HG03097 (cell line): ENCODE measurements at regions not wholly inside any gene's neighbourhood (a gene's known extent, or its start where the extent isn't known, plus 50 kb on each side); places are given as distances from the start of the nearest gene placed in this dataset.
"Not testable (repeated sequence)": the region's sequence is repeated elsewhere in the genome, so short reads cannot be mapped to it uniquely, and the experiment has no call there.

Experiments
- ATAC-seq: cut with Tn5 transposase; IDR thresholded peaks from one replicate; pipeline ENCODE4 v1.9.1; 2021; ENCODE audit not compliant: unreplicated experiment, low FRiP score

DNA sequence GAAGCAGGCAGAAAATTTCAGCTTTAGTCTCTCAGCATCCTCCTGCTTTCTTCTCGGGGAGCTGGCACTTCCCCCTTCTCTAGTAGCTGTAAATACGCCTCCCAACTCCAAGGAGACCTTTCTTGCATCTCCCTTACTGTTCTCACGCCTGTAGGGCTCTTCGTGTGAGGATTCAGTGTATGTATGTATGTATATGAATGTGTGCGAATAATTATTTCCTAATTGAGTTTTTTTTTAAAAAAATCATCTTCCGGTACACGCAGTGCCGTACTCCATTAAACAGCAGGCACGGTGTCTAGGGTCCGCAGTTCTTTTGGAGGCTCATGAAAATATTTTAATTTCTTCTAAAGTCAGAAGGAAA is 85.4 kb downstream of the HFE start:
- ATAC-seq = peak; percentile 21

DNA sequence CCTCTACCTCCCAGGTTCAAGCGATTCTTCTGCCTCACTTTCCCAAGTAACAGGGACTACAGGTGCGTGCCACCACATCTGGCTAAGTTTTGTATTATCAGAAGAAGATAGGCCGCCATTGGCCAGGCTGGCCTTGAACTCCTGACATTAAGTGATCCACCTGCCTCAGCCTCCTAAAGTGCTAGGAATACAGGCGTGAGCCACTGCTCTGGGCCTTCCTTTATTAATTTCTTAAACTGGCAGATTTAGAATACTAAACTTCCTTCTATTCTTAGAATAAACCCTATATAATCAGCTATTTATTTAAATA is 86.6 kb downstream of the HFE start:
- no peak for ATAC-seq

DNA sequence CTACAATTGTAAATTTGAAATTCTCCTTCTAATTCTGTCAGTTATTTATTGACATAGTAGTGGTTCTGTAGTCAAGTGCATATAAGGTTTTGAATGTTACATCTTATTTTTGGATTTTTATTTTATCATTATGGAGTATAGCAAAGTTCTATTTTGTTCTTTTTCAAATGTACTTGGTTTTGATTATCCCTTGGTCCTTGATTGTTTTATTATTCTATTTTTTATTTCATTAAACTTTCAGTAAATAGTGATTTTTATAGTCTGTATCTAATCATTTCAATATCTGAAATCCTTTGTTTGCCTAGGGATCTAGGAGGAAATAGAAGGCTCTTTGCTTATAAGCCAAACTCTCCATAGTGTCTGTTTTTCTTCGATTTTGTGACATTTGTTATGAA is 87.8 kb downstream of the HFE start:
- no peak for ATAC-seq

GRCh38 chr6:26175428-26176181 is 88.4 kb downstream of the HFE start:
- ATAC-seq = no peak

DNA sequence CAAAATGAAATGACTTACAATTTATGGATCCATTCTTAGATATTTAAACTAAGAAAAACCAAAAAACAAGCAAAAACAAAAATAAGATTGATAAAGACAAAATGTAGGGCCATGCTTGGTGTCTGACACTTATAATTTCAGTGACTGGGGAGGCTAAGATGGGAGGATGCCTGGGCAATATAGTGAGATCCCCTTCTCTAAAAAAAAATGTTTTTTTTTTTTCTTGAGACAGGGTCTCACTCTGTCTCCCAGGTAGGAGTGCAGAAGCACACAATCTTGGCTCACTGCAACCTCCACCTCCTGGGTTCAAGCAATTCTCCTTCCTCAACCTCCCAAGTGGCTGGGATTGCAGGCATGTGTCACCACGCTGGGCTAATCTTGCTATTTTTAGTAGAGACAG is 92.4 kb downstream of the HFE start:
- ATAC-seq = no peak

DNA sequence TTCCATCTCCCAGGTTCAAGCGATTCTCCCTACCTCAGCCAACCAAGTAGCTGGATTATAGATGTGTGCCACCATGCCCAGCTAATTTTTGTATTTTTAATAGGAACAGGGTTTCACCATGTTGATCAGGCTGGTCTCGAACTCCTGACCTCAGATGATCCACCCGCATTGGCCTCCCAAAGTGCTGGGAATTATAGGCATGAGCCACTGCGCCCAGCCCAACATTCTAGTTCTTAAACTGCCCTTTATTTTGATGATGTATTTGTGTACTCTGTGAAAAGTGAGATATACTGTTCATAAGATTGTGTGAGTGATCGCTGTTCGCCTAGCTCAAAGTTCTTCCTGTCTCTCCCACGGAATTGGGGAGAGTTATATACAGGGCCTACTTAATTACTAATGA is 93.1 kb downstream of the HFE start:
- ATAC-seq = no peak

- no peak for ATAC-seq
Observed at GRCh38 chr6:26183237-26183580, 96.0 kb downstream of the HFE start.

- peak; percentile 40 for ATAC-seq
Observed at GRCh38 chr6:26183581-26184366, 96.5 kb downstream of the HFE start.

DNA sequence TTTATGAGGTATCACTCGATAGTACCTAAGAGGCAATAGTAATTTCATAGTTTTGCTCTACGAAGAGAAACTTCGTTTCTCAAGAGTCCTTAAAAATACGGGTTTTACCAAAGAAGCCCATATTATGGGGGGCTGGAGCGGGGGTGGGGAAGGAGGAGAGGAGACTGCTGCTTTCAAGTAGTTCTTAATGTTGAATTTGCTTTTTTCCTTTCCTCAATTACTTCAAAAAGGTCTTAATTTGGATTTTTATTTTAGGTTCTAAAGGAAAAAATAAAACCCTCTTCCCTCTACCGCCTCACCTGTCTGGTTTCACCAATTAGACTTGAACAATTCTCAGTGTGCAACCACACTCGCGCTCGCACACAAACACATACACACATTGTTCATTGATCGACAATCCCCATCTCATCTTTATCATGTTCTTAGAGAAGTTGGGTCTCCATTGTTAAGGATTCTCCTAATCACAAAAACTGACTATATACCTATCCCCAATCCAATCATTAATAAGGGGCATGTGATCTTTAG is 97.2 kb downstream of the HFE start:
- ATAC-seq = no peak

- ATAC-seq = no peak
Observed at GRCh38 chr6:26185004-26185403, 97.8 kb downstream of the HFE start.

DNA sequence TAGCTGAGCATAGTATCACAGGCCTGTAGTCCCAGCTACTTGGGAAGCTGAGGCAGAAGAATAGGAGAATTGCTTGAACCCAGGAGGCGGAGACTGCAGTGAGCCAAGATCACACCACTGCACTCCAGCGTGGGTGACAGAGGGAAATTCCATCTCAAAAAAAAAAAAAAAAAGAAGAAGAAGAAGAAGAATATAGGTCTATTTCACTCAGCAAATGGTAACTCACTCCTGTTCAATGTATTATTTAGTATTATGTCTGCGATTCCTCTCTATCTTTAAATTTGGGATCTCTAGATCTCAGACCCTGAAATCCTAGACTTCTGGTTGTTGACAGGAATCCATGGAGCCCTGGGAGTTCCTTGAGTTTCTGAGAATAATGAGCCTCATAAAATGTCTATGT is 98.6 kb downstream of the HFE start:
- no peak for ATAC-seq

DNA sequence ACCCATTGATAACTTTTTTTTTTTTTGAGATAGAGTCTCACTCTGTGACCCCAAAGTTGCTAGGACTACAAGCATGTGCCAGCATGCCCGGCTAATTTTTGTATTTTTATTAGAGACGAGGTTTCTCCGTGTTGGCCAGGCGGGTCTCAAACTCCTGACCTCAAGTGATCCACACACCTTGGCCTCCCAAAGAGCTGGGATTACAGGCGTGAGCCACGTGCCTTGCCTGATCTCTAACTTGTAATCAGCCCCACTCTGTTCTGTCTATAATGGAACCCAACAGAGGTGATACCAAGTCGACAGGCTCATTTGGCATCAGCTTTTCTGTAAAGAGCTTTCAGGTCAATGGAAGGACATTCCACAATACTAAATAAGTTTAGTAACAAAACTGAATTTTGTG is 99.4 kb downstream of the HFE start:
- ATAC-seq = no peak

DNA sequence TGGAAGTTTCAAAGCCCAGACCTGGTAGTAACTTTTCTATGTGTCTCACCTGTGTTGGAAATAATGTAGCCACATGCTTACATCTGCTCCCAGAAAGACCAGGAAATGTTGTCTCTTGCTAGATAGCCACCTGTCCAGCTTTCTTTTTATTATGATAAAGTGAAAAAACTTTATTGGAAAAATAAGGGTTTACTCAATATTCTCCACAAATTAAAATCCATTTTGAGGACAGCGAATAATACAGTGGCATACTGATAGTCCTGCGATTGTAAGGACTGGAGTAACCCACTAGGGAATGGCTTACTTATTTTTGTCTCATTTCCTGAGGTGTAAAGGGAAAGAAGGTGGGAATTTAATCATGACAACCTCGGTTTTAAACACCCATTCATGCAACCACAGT is 100.1 kb downstream of the HFE start:
- ATAC-seq = no peak

DNA sequence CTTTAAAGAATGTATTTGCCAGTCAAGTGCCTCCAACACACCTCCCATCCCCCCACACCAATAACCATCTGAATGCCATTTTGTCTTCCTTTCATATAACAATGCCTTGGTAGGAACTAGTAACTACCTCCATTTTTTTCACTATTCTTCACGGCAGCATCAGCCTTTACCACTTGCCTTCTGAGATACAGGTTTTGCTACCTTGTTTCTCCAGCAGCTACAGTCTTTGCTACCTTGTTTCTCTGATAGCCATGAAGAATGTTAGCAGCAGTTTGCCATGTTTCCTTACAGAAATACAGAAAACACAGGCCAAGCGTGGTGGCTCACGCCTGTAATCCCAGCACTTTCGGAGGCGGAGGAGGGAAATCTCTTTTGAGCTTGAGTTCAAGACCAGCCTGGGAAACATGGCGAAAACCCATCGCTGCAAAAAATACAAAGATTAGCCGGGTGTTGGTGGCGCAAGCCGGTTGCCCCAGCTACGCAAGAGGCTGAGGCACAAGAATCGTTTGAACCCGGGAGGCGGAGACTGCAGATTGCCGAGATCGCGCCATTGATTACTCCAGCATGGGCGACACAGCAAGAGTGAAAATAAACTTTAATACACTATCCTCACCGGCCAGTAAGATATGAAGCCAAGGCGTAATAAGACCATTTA is 100.9 kb downstream of the HFE start:
- no peak for ATAC-seq

DNA sequence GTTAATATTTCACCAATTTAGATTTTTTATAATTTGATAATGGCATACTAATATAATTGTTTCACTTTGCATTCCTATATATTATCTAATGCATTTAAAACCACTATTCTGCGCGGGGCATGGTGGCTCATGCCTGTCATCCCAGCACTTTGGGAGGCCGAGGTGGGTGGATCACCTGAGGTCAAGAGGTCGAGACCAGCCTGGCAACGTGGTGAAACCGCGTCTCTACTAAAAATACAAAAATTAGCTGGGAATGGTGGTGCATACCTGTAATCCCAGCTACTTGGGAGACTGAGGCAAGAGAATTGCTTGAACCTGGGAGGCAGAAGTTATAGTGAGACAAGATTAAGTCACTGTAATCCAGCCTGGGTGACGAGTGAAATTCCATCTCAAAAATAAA is 104.3 kb downstream of the HFE start:
- ATAC-seq = not testable (repeated sequence)

GRCh38 chr6:26193467-26194328 is 106.5 kb downstream of the HFE start:
- no peak for ATAC-seq

GRCh38 chr6:26194329-26194701 is 107.1 kb downstream of the HFE start:
- no peak for ATAC-seq

DNA sequence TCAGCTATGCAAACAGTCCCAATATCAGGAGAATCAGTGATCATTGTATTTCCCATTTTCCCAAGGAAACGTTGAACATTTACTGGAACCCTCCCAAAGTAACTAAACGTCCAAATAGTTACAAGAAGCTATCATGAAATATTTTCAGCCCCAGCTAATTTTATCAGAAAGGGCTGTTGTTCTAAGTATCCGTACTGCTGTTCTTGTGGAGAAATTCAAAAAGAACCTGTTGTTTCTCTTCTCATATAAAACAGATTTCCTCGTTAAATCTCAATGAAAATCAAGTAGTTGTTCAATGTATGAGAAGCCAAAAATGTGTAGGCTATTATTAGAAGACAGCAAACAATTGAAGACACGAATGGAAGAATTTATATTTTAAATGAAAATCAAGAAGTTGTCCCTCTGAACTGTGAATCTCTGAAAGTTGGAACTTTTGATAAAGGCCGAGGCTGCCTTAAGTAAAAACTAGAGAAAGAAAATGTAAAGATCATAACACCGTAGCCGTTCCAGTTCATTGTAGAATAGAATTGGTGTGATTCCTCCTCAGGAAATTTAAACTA is 107.7 kb downstream of the HFE start:
- ATAC-seq = no peak

DNA sequence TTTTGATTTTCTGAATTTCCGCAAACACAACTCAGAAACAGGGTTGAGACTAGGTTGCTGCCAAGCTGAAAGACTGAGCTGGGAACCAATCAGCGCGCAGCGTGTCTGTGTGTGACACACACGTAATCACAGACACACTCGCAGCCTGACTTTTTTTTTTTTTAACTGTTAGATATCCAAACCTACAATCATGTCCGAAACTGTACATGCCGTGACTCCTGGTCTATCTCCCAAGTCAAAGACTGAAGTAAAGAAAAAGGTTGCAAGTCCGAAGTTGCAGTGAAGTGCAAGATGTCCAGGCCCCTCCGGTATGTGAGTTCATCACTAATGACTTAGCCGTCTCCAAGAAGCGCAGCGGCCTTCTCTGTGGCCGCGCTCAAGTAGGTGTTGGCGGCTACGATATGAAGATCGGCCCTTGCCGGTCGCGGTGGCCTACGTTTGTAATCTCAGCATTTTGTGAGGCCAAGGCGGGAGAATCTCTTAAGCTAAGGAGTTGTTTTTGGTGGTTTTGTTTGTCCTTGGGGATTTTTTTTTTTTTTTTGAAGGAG is 108.2 kb downstream of the HFE start:
- no peak for ATAC-seq
